ENCODE measurements at regions not wholly inside any gene's neighbourhood (a gene's known extent, or its start where the extent isn't known, plus 50 kb on each side); places are given as distances from the start of the nearest gene placed in this dataset.

DNA sequence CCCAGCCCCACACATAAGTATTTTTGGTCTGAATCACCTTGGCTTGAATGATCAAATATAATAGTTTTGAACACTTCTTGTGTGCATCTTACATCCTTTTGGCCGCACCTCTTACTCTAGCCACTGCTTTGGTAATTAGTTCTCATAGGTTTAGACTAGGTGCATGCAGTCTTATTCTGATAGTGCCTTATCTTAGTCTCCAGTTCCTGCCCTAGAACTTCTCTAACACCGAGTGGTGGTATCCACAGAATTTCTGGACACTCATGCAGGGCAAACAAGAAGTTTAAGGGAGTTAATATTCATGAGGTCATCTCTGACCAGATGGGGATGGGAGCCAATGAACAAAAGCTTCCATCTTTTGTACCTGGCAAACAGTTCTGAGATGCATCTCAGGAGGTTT is 77.5 kb upstream of the AKIRIN2 start:
- WGBS (ENCODE audit: low lambda C conversion rate): 97% methylated on average over 2 of the region's 2 CpGs
- H3K4me2 ChIP-seq (ENCODE audit: low read depth, low read length): no peak overlapping the region
- DNase-seq (ENCODE audit: low spot score) (no peak), FAIRE-seq (no peak), ATAC-seq (no peak)
- ChIA-PET POLR2A (no interaction called here), CTCF (ENCODE audit: low intra/inter-chr PET ratio, low total read pairs) (no interaction called here)
- BruUV-seq (replicated peaks): no TSS peak
- in situ Hi-C loops (cut with HindIII; ENCODE audit: extremely low pct_ligation_motif_present, low pct_unique_long_range_greater_than_20kb): no loop called here
- no peak overlapping the region for H3K9ac ChIP-seq (ENCODE audit: insufficient read depth, low read depth, low read length)
- H3K27me3 ChIP-seq (ENCODE audit: control insufficient read depth in 1 of 2, insufficient read depth in 2 of 2, low read length in 2 of 2): no peaks in the 10 kb centered on the region
- H3K4me3 ChIP-seq (replicated peaks in 1 of 3; ENCODE audit: insufficient read depth in 1 of 3, low read depth in 2 of 3, low read length in 3 of 3): no peak overlapping the region
- H2AFZ ChIP-seq (ENCODE audit: low read length): no peak overlapping the region
- no peaks in the 10 kb centered on the region for H3K36me3 ChIP-seq (replicated peaks in 1 of 2; ENCODE audit: control insufficient read depth in 1 of 2, insufficient read depth in 2 of 2, low read length in 2 of 2)
- TF ChIP-seq ZNF609 (CRISPR knock-in tag; IDR thresholded peaks at IDR 0.05; ENCODE audit: borderline replicate concordance): no peak
- no peak for TF ChIP-seq SAP130 (CRISPR knock-in tag; IDR thresholded peaks at IDR 0.05; ENCODE audit: low read depth)
- TF ChIP-seq MTA1 (CRISPR knock-in tag; IDR thresholded peaks at IDR 0.05; ENCODE audit: borderline replicate concordance): no peak
- no peak for TF ChIP-seq MED8 (CRISPR knock-in tag; IDR thresholded peaks at IDR 0.05; ENCODE audit: insufficient replicate concordance)
- no peak for TF ChIP-seq RFXAP (CRISPR knock-in tag; IDR thresholded peaks at IDR 0.05; ENCODE audit: borderline replicate concordance)
- TF ChIP-seq KMT2B (CRISPR knock-in tag; IDR thresholded peaks at IDR 0.05): no peak
- TF ChIP-seq MATR3 (CRISPR knock-in tag; IDR thresholded peaks at IDR 0.05): no peak
- no peak for TF ChIP-seq KLF13 (CRISPR knock-in tag; IDR thresholded peaks at IDR 0.05)
- TF ChIP-seq, protein P1, sequence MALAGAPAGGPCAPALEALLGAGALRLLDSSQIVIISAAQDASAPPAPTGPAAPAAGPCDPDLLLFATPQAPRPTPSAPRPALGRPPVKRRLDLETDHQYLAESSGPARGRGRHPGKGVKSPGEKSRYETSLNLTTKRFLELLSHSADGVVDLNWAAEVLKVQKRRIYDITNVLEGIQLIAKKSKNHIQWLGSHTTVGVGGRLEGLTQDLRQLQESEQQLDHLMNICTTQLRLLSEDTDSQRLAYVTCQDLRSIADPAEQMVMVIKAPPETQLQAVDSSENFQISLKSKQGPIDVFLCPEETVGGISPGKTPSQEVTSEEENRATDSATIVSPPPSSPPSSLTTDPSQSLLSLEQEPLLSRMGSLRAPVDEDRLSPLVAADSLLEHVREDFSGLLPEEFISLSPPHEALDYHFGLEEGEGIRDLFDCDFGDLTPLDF (CRISPR knock-in tag; IDR thresholded peaks at IDR 0.05): no peak
- TF ChIP-seq ZNF563 (CRISPR knock-in tag; IDR thresholded peaks at IDR 0.05): no peak
- no peak for TF ChIP-seq ZNF562 (CRISPR knock-in tag; IDR thresholded peaks at IDR 0.05; ENCODE audit: borderline replicate concordance)
- TF ChIP-seq PRDM15 (CRISPR knock-in tag; IDR thresholded peaks at IDR 0.05): no peak
- TF ChIP-seq DNMT1 (CRISPR knock-in tag; IDR thresholded peaks at IDR 0.05): no peak
- no peak for TF ChIP-seq HES4 (CRISPR knock-in tag; IDR thresholded peaks at IDR 0.05; ENCODE audit: borderline replicate concordance)
- no peak for TF ChIP-seq ZFAT (CRISPR knock-in tag; conservative IDR thresholded peaks at IDR 0.05)
- TF ChIP-seq LCORL (IDR thresholded peaks at IDR 0.05): no peak
- TF ChIP-seq LCORL (CRISPR knock-in tag; IDR thresholded peaks at IDR 0.05): no peak
- H3K9me3 ChIP-seq (ENCODE audit: low read length): no peaks in the 10 kb centered on the region
- no peaks in the 10 kb centered on the region for H4K20me1 ChIP-seq (ENCODE audit: insufficient read depth, low read length)
- no peaks in the 10 kb centered on the region for H3K79me2 ChIP-seq (ENCODE audit: insufficient read depth, low read length)
- intact Hi-C loops (cut with micrococcal nuclease; ENCODE audit: unreplicated experiment): no loop called here
- no peak overlapping the region for H3K27ac ChIP-seq (ENCODE audit: extremely low read length, insufficient read depth, low read length)
- H3K4me1 ChIP-seq (ENCODE audit: insufficient read depth, low read length): peaks cover 65% of the 10 kb centered on the region
